GM12873 (cell line): ENCODE measurements at regions not wholly inside any gene's neighbourhood (a gene's known extent, or its start where the extent isn't known, plus 50 kb on each side); places are given as distances from the start of the nearest gene placed in this dataset.

Source experiments
- TF ChIP-seq, protein P1 (sequence below): IDR thresholded peaks from 2 replicates; pipeline ENCODE4 v1.5.1; 2012; ENCODE audit warnings: low read depth, mild to moderate bottlenecking, moderate library complexity, low read length, control low read depth; ENCODE audit not compliant: insufficient read depth; ENCODE audit errors: missing control alignments

DNA sequence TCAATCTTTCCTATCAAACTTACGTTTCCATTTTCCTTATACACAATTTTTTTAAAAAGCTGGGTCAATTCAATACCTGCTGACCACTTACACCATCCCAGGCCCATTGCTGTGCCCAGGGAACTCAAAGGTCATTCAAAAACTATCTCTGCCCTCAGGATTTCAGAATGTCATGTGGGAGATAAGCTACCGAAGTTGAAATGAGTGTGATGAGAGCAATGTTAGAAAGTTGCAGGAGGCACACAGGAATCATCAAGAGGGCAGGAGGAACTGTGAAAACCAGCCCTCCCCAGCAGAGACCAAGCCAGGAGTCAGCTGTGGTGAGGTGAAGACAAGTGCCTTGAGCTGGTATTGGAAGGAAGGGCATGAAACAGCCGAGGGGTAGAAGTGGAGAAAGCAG is 195.9 kb downstream of the HS3ST3A1 start:
- TF ChIP-seq, protein P1, sequence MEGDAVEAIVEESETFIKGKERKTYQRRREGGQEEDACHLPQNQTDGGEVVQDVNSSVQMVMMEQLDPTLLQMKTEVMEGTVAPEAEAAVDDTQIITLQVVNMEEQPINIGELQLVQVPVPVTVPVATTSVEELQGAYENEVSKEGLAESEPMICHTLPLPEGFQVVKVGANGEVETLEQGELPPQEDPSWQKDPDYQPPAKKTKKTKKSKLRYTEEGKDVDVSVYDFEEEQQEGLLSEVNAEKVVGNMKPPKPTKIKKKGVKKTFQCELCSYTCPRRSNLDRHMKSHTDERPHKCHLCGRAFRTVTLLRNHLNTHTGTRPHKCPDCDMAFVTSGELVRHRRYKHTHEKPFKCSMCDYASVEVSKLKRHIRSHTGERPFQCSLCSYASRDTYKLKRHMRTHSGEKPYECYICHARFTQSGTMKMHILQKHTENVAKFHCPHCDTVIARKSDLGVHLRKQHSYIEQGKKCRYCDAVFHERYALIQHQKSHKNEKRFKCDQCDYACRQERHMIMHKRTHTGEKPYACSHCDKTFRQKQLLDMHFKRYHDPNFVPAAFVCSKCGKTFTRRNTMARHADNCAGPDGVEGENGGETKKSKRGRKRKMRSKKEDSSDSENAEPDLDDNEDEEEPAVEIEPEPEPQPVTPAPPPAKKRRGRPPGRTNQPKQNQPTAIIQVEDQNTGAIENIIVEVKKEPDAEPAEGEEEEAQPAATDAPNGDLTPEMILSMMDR: no peak

DNA sequence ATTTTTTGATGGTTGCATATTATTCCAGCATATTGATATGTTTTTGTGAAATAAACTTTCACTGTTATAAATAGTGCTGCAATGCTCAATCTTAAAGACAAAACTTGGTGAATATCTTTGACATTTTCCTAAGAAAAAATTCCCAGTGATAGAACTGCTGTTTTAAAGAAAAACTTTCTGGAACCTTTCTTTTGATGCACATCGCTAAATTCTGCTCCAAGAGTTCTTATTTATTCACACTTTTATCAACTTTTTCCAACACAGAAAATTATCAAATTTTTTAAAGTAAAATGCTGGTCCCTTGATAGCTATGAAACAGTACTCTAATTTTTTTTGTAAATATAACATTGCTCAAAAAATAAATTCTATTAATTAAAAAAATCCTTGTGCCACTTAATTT is 196.6 kb downstream of the HS3ST3A1 start:
- TF ChIP-seq, protein P1: no peak

DNA sequence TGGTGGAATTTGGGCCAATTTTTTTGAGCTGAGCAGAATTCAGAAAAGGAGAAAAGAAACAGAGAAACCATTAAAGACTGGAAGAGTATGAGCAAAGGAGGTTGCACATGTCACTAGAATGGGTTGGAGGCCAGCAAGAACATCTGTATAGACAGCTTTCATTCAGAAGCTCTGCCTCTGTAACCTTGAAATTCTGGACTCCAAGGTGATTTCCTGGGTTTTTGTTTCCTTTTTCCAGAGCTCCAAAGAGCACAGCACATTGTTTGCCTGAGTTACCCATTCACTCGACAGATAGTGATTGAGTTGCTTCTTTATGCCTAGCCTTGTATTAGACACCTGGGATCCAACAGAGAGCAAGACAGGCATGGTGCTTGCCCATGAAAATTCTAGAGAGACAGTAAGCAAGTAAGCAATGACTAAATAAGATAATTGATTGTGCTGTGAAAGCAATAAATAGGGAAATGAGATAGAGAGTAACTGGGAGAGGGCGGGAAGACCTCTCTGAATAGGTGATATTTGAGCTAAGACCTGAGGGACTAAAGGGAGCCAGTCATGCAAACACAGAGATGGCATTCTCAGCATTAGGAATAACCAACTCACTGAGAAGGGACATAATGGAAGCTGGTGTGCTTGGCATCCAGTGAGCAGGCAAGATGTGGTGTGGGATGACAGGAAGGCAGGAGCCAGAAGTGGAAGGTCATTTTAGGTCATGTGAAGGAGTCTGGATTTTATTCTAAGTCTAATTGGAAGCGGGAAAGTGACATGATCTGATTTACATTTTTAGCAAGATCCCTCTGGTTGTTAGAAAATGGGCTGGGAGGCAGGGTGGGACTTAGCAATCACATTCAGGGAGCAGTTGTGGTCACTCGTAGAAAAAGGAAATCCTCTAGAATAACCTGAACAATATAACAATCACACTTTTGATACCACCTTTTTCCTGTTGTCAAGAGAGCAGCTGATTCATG is 197.5 kb downstream of the HS3ST3A1 start:
- TF ChIP-seq, protein P1: no peak

DNA sequence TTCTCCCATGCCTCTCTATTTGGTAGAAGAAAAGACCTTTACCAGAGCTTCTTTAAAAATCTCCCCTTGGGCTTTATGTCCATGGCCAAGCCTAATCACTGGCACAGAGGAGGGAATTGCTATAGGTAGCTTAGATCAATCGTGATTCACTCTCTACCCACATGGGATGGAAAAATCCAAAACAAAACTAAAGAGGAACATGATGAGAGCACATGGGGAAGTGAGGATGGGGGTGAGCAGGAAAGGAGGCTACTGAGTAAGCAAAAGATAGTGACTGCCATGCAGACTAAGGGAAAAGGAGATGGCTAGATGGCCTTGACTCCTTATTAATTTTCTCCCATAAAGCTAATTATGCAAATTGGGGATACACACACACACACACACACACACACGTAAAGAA is 201.2 kb downstream of the HS3ST3A1 start:
- TF ChIP-seq, protein P1: no peak

DNA sequence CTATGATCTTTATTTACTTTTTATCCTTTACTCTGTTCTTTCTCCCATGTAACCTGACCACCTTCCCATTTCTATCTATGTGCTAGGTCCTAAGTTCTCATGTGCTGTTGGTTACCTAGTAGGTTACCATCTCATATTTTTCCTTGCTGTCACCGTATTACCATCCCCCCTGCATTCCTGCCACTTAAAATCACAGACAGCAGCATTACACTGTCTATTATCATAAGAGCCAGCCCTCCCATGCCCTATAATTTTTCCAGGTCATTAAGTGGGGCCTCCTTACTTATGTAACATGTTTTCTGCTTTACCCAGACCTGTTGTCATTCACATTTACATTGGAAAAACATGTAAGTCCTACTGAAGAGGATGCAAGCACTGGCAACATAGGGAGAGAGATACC is 202.9 kb downstream of the HS3ST3A1 start:
- TF ChIP-seq, protein P1: no peak

DNA sequence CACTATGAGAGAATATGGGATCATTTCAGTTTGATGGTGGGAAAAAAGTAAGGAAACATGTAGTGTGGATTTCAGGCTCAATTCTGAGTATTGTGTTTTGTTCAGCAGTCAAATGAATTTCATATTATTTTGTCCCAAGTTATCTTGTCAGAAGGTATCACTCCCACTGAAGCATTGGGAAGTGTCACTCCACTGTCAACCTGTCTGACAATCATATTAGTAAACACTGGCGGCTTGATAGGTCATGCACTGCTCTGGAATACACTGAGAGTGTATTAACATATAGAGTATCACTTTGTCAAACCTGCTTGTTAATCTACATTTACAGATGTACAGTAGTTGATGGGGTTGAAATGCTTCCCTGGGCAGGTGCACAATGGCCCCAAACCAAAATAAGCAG is 203.6 kb downstream of the HS3ST3A1 start:
- TF ChIP-seq, protein P1: no peak

DNA sequence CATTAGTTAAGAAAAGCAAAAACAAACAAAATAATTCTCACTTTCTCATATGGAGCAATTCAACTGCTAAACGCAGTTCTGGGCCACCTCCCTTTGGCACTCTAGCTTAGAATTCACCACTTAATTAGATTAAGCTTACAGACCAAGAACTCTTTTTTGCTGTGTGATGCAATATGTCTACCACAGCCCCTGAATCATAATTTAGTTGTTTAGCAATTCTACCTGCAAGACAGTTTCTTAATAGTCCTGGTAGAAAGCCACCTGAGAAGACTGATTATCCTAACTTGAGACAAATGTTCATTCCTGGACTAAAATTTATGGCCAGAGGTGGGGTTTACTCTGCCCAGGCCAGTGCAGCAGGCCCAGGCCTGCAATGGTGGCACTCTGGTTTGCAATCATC is 205.9 kb downstream of the HS3ST3A1 start:
- TF ChIP-seq, protein P1: no peak
